ENCODE measurements at regions not wholly inside any gene's neighbourhood (a gene's known extent, or its start where the extent isn't known, plus 50 kb on each side); places are given as distances from the start of the nearest gene placed in this dataset.

DNA sequence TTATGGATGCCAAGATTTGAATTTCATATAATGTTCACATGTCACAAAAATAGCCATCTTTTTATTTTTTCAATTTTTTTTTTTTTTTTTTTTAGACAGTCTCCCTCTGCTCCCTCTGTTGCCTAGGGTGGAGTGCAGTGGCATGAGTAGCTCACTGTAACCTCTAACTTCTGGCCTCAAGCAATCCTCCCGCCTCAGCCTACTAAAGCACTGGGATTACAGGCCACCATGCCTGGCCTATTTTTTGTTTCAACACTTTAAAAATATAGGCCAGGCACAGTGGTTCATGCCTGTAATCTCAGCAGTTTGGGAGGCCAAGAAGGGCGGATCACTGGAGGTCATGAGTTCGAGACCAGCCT lies 246.3 kb downstream of the SKIDA1 start:
- Histone ChIP-seq H3K9me3 (ENCODE audit: low read length) (no peaks in the 10 kb centered on the region), H3K4me2 (ENCODE audit: low read length) (no peak overlapping the region), H3K27ac (ENCODE audit: low read length) (no peak overlapping the region), H3F3A (ENCODE audit: insufficient read depth, low read length, poor library complexity, severe bottlenecking) (no peaks in the 10 kb centered on the region), H3K9me2 (ENCODE audit: insufficient read depth, low read length) (no peaks in the 10 kb centered on the region), H3K27me3 (ENCODE audit: insufficient read depth, low read depth, low read length) (no peaks in the 10 kb centered on the region), H3K79me2 (replicated peaks; ENCODE audit: insufficient read depth, low read length) (no peaks in the 10 kb centered on the region), H4K20me1 (ENCODE audit: insufficient read depth) (no peaks in the 10 kb centered on the region), H3K4me3 (ENCODE audit: low read length) (no peak overlapping the region), H3K9ac (ENCODE audit: low read length) (no peak overlapping the region), H3K36me3 (ENCODE audit: insufficient read depth, low read length) (no peaks in the 10 kb centered on the region), H2AFZ (ENCODE audit: low read depth, low read length) (no peak overlapping the region)
- no peak for TF ChIP-seq EZH2 (IDR thresholded peaks at IDR 0.05; ENCODE audit: borderline replicate concordance, insufficient read depth, low read length, poor library complexity, severe bottlenecking)
- no peak for TF ChIP-seq RAD21 (conservative IDR thresholded peaks at IDR 0.05)
- no peak for TF ChIP-seq MXI1 (conservative IDR thresholded peaks at IDR 0.05; ENCODE audit: poor library complexity, severe bottlenecking)
- TF ChIP-seq, protein P1, sequence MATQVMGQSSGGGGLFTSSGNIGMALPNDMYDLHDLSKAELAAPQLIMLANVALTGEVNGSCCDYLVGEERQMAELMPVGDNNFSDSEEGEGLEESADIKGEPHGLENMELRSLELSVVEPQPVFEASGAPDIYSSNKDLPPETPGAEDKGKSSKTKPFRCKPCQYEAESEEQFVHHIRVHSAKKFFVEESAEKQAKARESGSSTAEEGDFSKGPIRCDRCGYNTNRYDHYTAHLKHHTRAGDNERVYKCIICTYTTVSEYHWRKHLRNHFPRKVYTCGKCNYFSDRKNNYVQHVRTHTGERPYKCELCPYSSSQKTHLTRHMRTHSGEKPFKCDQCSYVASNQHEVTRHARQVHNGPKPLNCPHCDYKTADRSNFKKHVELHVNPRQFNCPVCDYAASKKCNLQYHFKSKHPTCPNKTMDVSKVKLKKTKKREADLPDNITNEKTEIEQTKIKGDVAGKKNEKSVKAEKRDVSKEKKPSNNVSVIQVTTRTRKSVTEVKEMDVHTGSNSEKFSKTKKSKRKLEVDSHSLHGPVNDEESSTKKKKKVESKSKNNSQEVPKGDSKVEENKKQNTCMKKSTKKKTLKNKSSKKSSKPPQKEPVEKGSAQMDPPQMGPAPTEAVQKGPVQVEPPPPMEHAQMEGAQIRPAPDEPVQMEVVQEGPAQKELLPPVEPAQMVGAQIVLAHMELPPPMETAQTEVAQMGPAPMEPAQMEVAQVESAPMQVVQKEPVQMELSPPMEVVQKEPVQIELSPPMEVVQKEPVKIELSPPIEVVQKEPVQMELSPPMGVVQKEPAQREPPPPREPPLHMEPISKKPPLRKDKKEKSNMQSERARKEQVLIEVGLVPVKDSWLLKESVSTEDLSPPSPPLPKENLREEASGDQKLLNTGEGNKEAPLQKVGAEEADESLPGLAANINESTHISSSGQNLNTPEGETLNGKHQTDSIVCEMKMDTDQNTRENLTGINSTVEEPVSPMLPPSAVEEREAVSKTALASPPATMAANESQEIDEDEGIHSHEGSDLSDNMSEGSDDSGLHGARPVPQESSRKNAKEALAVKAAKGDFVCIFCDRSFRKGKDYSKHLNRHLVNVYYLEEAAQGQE (IDR thresholded peaks at IDR 0.05; ENCODE audit: borderline replicate concordance) = no peak
- no peak for TF ChIP-seq POLR2AphosphoS5 (IDR thresholded peaks at IDR 0.05)
- TF ChIP-seq TAF1 (IDR thresholded peaks at IDR 0.05; ENCODE audit: low read depth) = no peak
- no peak for TF ChIP-seq EP300 (conservative IDR thresholded peaks at IDR 0.05; ENCODE audit: poor library complexity, severe bottlenecking)
- TF ChIP-seq, protein P2, sequence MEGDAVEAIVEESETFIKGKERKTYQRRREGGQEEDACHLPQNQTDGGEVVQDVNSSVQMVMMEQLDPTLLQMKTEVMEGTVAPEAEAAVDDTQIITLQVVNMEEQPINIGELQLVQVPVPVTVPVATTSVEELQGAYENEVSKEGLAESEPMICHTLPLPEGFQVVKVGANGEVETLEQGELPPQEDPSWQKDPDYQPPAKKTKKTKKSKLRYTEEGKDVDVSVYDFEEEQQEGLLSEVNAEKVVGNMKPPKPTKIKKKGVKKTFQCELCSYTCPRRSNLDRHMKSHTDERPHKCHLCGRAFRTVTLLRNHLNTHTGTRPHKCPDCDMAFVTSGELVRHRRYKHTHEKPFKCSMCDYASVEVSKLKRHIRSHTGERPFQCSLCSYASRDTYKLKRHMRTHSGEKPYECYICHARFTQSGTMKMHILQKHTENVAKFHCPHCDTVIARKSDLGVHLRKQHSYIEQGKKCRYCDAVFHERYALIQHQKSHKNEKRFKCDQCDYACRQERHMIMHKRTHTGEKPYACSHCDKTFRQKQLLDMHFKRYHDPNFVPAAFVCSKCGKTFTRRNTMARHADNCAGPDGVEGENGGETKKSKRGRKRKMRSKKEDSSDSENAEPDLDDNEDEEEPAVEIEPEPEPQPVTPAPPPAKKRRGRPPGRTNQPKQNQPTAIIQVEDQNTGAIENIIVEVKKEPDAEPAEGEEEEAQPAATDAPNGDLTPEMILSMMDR (IDR thresholded peaks at IDR 0.05; ENCODE audit: poor library complexity, severe bottlenecking) = no peak
- no peak for TF ChIP-seq SMC3 (conservative IDR thresholded peaks at IDR 0.05; ENCODE audit: poor library complexity)

DNA sequence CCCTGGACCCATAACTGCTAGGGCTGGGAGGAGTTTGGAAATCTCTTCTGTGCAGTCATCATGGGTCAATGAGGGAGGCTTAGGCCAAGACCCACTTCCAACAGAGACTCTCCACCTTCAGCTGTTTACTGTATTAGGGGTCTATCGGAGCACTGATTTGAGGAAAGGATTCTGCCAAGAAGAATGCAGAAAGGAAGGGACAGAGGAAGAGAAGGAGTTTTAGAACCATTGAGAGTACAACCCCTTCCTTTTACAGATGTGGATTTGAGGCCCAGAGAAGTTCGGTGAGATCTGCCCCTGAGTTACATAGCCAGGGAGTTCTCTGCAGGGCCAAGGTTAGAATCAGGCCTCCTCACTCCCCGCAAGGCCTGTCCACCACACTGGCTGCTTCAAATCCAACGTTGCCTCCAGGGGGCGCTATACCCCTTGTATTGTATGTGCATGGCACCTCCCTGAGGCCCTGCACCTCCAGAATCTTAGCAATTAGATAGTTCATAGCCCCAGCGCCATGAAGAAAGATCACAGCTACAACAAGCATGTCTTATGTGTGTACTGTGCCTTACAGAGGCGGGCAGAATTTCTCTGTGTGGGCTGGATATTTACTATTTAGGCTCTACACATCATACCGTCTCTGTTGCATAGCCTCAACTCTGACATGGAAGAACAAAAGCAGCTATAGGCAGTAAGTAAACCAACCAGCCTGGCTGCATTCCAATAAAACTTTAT lies 246.8 kb downstream of the SKIDA1 start:
- H3K79me2 ChIP-seq (replicated peaks; ENCODE audit: insufficient read depth, low read length) = no peaks in the 10 kb centered on the region
- H3K4me2 ChIP-seq (ENCODE audit: low read length) = no peak overlapping the region
- no peak overlapping the region for H3K9ac ChIP-seq (ENCODE audit: low read length)
- H3K36me3 ChIP-seq (ENCODE audit: insufficient read depth, low read length) = no peaks in the 10 kb centered on the region
- no peak overlapping the region for H3K4me3 ChIP-seq (ENCODE audit: low read length)
- no peak for TF ChIP-seq SMC3 (conservative IDR thresholded peaks at IDR 0.05; ENCODE audit: poor library complexity)
- H3K27me3 ChIP-seq (ENCODE audit: insufficient read depth, low read depth, low read length) = no peaks in the 10 kb centered on the region
- H4K20me1 ChIP-seq (ENCODE audit: insufficient read depth) = no peaks in the 10 kb centered on the region
- H3K9me2 ChIP-seq (ENCODE audit: insufficient read depth, low read length) = no peaks in the 10 kb centered on the region
- no peak overlapping the region for H2AFZ ChIP-seq (ENCODE audit: low read depth, low read length)
- no peak overlapping the region for H3K27ac ChIP-seq (ENCODE audit: low read length)
- H3F3A ChIP-seq (ENCODE audit: insufficient read depth, low read length, poor library complexity, severe bottlenecking) = no peaks in the 10 kb centered on the region
- H3K9me3 ChIP-seq (ENCODE audit: low read length) = no peaks in the 10 kb centered on the region
